Gastroesophageal sphincter (tissue), 3 donors: ENCODE measurements at regions not wholly inside any gene's neighbourhood (a gene's known extent, or its start where the extent isn't known, plus 50 kb on each side); places are given as distances from the start of the nearest gene placed in this dataset.

ENCODE experiments used
- POLR2AphosphoS5 ChIP-seq: sonication (generic); formaldehyde crosslinking; IDR thresholded peaks from one replicate; pipeline ENCODE4 v1.6.1; 2017; ENCODE audit warnings: antibody characterized with exemption
- TF ChIP-seq, protein P1 (sequence below), 4 experiments: fragments of 200-600 bp in 2 of 4; fragments of 450-650 bp in 2 of 4; sonication (generic) in 1 of 4; IDR thresholded peaks; one replicate each; pipeline ENCODE4 v1.5.1; 2017 to 2019; ENCODE audit warnings: antibody characterized with exemption in 4 of 4, mild to moderate bottlenecking in 2 of 4, moderate library complexity in 2 of 4

GRCh38 chr7:79855172-79855571, 279.5 kb upstream of the GNAI1 start:
- TF ChIP-seq, protein P1, sequence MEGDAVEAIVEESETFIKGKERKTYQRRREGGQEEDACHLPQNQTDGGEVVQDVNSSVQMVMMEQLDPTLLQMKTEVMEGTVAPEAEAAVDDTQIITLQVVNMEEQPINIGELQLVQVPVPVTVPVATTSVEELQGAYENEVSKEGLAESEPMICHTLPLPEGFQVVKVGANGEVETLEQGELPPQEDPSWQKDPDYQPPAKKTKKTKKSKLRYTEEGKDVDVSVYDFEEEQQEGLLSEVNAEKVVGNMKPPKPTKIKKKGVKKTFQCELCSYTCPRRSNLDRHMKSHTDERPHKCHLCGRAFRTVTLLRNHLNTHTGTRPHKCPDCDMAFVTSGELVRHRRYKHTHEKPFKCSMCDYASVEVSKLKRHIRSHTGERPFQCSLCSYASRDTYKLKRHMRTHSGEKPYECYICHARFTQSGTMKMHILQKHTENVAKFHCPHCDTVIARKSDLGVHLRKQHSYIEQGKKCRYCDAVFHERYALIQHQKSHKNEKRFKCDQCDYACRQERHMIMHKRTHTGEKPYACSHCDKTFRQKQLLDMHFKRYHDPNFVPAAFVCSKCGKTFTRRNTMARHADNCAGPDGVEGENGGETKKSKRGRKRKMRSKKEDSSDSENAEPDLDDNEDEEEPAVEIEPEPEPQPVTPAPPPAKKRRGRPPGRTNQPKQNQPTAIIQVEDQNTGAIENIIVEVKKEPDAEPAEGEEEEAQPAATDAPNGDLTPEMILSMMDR (IDR thresholded peaks at IDR 0.05), result no peak
- TF ChIP-seq POLR2AphosphoS5, result no peak
